OCI-LY1 (cell line): ENCODE measurements at regions not wholly inside any gene's neighbourhood (a gene's known extent, or its start where the extent isn't known, plus 50 kb on each side); places are given as distances from the start of the nearest gene placed in this dataset.

ENCODE experiments used
- EZH2 ChIP-seq: fragments of 200-600 bp; sonication (generic), shearing (Covaris generic); IDR thresholded peaks from 2 replicates; pipeline ENCODE4 v1.8.0; 2017; ENCODE audit warnings: borderline replicate concordance, mixed run types, mild to moderate bottlenecking, antibody characterized with exemption, low read length, moderate library complexity, mixed read lengths
- TF ChIP-seq, protein P1 (sequence below): fragments of 200-600 bp; sonication (generic), shearing (Covaris generic); IDR thresholded peaks from 2 replicates; pipeline ENCODE4 v1.5.1; 2017; ENCODE audit warnings: mild to moderate bottlenecking, antibody characterized with exemption, low read length, moderate library complexity, mixed read lengths

DNA sequence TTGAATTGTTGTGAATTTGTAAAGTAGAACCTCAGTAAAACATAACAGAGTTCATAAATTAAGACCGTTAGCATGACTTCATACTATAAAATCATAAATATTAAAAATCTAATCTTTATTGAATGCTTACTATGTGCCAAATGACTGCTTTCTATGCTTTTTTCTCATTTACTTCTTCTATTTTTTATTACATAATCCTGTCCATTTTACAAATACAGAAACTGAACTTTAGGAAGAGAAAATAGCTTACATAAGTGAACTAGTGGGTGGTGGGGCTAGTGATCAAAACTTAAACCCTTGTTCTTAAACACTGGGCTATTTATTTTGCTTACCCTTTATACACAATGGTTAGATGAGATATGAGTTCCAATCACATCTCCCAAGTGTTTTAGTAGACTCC, 122.3 kb downstream of the ZC3H11B start:
- TF ChIP-seq, protein P1, sequence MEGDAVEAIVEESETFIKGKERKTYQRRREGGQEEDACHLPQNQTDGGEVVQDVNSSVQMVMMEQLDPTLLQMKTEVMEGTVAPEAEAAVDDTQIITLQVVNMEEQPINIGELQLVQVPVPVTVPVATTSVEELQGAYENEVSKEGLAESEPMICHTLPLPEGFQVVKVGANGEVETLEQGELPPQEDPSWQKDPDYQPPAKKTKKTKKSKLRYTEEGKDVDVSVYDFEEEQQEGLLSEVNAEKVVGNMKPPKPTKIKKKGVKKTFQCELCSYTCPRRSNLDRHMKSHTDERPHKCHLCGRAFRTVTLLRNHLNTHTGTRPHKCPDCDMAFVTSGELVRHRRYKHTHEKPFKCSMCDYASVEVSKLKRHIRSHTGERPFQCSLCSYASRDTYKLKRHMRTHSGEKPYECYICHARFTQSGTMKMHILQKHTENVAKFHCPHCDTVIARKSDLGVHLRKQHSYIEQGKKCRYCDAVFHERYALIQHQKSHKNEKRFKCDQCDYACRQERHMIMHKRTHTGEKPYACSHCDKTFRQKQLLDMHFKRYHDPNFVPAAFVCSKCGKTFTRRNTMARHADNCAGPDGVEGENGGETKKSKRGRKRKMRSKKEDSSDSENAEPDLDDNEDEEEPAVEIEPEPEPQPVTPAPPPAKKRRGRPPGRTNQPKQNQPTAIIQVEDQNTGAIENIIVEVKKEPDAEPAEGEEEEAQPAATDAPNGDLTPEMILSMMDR, result no peak
- no peak for TF ChIP-seq EZH2
